MM.1S (cell line): ENCODE measurements at regions not wholly inside any gene's neighbourhood (a gene's known extent, or its start where the extent isn't known, plus 50 kb on each side); places are given as distances from the start of the nearest gene placed in this dataset.

Source experiments
- DNase-seq: peaks from one replicate; pipeline ENCODE4 v3.0.0-alpha.2; 2015
- H2AFZ ChIP-seq: fragments of 300-600 bp; sonication (generic); 2 replicates; pipeline ENCODE4 v1.6.0; 2016; ENCODE audit warnings: antibody characterized with exemption, low read length
- H3F3A ChIP-seq: fragments of 300-600 bp; sonication (generic); 2 replicates; pipeline ENCODE4 v1.6.1; 2016; ENCODE audit warnings: mild to moderate bottlenecking, antibody characterized with exemption, low read length, moderate library complexity, mixed read lengths; ENCODE audit not compliant: insufficient read depth
- H3K27ac ChIP-seq: fragments of 300-600 bp; sonication (generic); 2 replicates; pipeline ENCODE4 v1.5.1; 2016; ENCODE audit warnings: mild to moderate bottlenecking, low read length
- H3K27me3 ChIP-seq: fragments of 300-600 bp; sonication (generic); replicated peaks from 2 replicates; pipeline ENCODE4 v1.6.0; 2016; ENCODE audit warnings: low read length; ENCODE audit not compliant: insufficient read depth
- H3K36me3 ChIP-seq: fragments of 300-600 bp; sonication (generic); replicated peaks from 2 replicates; pipeline ENCODE4 v1.6.1; 2016; ENCODE audit warnings: mild to moderate bottlenecking, low read length, mixed read lengths; ENCODE audit not compliant: insufficient read depth
- H3K4me1 ChIP-seq: fragments of 300-600 bp; sonication (generic); 2 replicates; pipeline ENCODE4 v1.6.1; 2016; ENCODE audit warnings: low read length, mixed read lengths
- H3K4me2 ChIP-seq: fragments of 300-600 bp; sonication (generic); 2 replicates; pipeline ENCODE4 v1.6.0; 2016; ENCODE audit warnings: low read depth, low read length
- H3K4me3 ChIP-seq: fragments of 300-600 bp; sonication (generic); 2 replicates; pipeline ENCODE4 v1.5.1; 2016; ENCODE audit warnings: low read length, mixed read lengths
- H3K79me2 ChIP-seq: fragments of 300-600 bp; sonication (generic); 2 replicates; pipeline ENCODE4 v1.6.1; 2016; ENCODE audit warnings: mixed run types, low read length, mixed read lengths
- H3K9ac ChIP-seq: fragments of 300-600 bp; sonication (generic); 2 replicates; pipeline ENCODE4 v1.6.1; 2016; ENCODE audit warnings: low read length, mixed read lengths
- H3K9me2 ChIP-seq: fragments of 300-600 bp; sonication (generic); replicated peaks from 2 replicates; pipeline ENCODE4 v1.6.1; 2016; ENCODE audit warnings: mild to moderate bottlenecking, low read length, mixed read lengths; ENCODE audit not compliant: insufficient read depth
- H3K9me3 ChIP-seq: fragments of 300-600 bp; sonication (generic); replicated peaks from 2 replicates; pipeline ENCODE4 v1.6.1; 2016; ENCODE audit warnings: mild to moderate bottlenecking, low read length, mixed read lengths; ENCODE audit not compliant: insufficient read depth
- H4K20me1 ChIP-seq: fragments of 300-600 bp; sonication (generic); 2 replicates; pipeline ENCODE4 v1.6.1; 2016; ENCODE audit warnings: mild to moderate bottlenecking, low read length, moderate library complexity, mixed read lengths; ENCODE audit not compliant: insufficient read depth
- EZH2 ChIP-seq: fragments of 300-600 bp; sonication (generic); optimal IDR thresholded peaks from 2 replicates; pipeline ENCODE3; 2017; ENCODE audit warnings: low read depth, mild to moderate bottlenecking, antibody characterized with exemption, low read length, mixed read lengths
- EZH2phosphoT487 ChIP-seq: fragments of 300-600 bp; sonication (generic); IDR thresholded peaks from 2 replicates; pipeline ENCODE4 v1.6.1; 2018; ENCODE audit warnings: antibody characterized with exemption, low read length
- TF ChIP-seq, protein P1 (sequence below): fragments of 300-600 bp; sonication (generic); IDR thresholded peaks from 2 replicates; pipeline ENCODE4 v1.5.1; 2016; ENCODE audit warnings: antibody characterized with exemption, low read length, mixed read lengths

GRCh38 chr4:28313729-28314713 is 1453.4 kb downstream of the STIM2 start:
- DNase-seq, result no peak
- no peak overlapping the region for H2AFZ ChIP-seq
- no peaks in the 10 kb centered on the region for H3K36me3 ChIP-seq
- no peaks in the 10 kb centered on the region for H3K4me1 ChIP-seq
- H3K9me3 ChIP-seq, result no peaks in the 10 kb centered on the region
- H3K27me3 ChIP-seq, result no peaks in the 10 kb centered on the region
- TF ChIP-seq, protein P1, sequence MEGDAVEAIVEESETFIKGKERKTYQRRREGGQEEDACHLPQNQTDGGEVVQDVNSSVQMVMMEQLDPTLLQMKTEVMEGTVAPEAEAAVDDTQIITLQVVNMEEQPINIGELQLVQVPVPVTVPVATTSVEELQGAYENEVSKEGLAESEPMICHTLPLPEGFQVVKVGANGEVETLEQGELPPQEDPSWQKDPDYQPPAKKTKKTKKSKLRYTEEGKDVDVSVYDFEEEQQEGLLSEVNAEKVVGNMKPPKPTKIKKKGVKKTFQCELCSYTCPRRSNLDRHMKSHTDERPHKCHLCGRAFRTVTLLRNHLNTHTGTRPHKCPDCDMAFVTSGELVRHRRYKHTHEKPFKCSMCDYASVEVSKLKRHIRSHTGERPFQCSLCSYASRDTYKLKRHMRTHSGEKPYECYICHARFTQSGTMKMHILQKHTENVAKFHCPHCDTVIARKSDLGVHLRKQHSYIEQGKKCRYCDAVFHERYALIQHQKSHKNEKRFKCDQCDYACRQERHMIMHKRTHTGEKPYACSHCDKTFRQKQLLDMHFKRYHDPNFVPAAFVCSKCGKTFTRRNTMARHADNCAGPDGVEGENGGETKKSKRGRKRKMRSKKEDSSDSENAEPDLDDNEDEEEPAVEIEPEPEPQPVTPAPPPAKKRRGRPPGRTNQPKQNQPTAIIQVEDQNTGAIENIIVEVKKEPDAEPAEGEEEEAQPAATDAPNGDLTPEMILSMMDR, result no peak
- TF ChIP-seq EZH2 (no peak), EZH2phosphoT487 (no peak)
- H3K27ac ChIP-seq, result no peak overlapping the region
- H4K20me1 ChIP-seq, result no peaks in the 10 kb centered on the region
- no peaks in the 10 kb centered on the region for H3K9me2 ChIP-seq
- H3K4me2 ChIP-seq, result no peak overlapping the region
- no peak overlapping the region for H3K4me3 ChIP-seq
- no peaks in the 10 kb centered on the region for H3F3A ChIP-seq
- H3K9ac ChIP-seq, result no peak overlapping the region
- H3K79me2 ChIP-seq, result no peaks in the 10 kb centered on the region

- no peak overlapping the region for H3K27ac ChIP-seq
- H3K9me3 ChIP-seq, result no peaks in the 10 kb centered on the region
Measured at GRCh38 chr4:28317221-28317620, 1456.6 kb downstream of the STIM2 start.

DNA sequence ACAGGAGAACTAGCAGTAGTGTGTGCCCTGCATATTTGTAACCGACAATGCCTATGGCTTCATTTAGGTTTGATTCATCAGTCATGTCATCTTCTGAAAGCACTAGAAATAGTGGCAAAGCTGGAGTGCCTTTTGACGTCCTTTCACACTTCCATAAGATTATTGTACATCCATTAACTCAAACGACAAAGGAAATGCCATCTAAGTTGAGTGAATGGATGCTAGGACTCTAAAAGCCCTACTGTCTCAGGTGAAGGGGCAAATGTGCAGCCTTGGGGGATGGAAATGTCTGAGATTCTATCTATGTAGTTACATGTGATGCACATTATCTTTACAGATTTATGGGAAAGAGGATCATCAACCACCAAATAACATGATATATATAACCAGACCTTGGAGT is 1473.6 kb downstream of the STIM2 start:
- H3K79me2 ChIP-seq, result no peaks in the 10 kb centered on the region
- no peak overlapping the region for H3K27ac ChIP-seq
- H3K9ac ChIP-seq, result no peak overlapping the region
- TF ChIP-seq EZH2phosphoT487 (no peak), EZH2 (no peak)
- TF ChIP-seq, protein P1, result no peak
- DNase-seq, result no peak
- no peaks in the 10 kb centered on the region for H3K36me3 ChIP-seq
- H3F3A ChIP-seq, result no peaks in the 10 kb centered on the region
- no peaks in the 10 kb centered on the region for H3K27me3 ChIP-seq
- no peaks in the 10 kb centered on the region for H3K4me1 ChIP-seq
- H3K9me3 ChIP-seq, result no peaks in the 10 kb centered on the region
- H3K4me3 ChIP-seq, result no peak overlapping the region
- H4K20me1 ChIP-seq, result no peaks in the 10 kb centered on the region
- no peak overlapping the region for H3K4me2 ChIP-seq
- H3K9me2 ChIP-seq, result no peaks in the 10 kb centered on the region
- no peak overlapping the region for H2AFZ ChIP-seq

More at GRCh38 chr4:28317221-28317620, 1456.6 kb downstream of the STIM2 start:
- TF ChIP-seq, protein P1, result no peak
- TF ChIP-seq EZH2phosphoT487 (no peak), EZH2 (no peak)
- no peaks in the 10 kb centered on the region for H3K9me2 ChIP-seq
- H3K4me1 ChIP-seq, result no peaks in the 10 kb centered on the region
- no peak for DNase-seq
- no peaks in the 10 kb centered on the region for H3K79me2 ChIP-seq
- no peaks in the 10 kb centered on the region for H3K27me3 ChIP-seq
- H3K36me3 ChIP-seq, result no peaks in the 10 kb centered on the region
- H3F3A ChIP-seq, result no peaks in the 10 kb centered on the region
- no peak overlapping the region for H3K9ac ChIP-seq
- no peak overlapping the region for H2AFZ ChIP-seq
- H4K20me1 ChIP-seq, result no peaks in the 10 kb centered on the region
- H3K4me3 ChIP-seq, result no peak overlapping the region
- H3K4me2 ChIP-seq, result no peak overlapping the region
